ENCODE measurements at regions not wholly inside any gene's neighbourhood (a gene's known extent, or its start where the extent isn't known, plus 50 kb on each side); places are given as distances from the start of the nearest gene placed in this dataset.
"Not testable (repeated sequence)": the region's sequence is repeated elsewhere in the genome, so short reads cannot be mapped to it uniquely, and the experiment has no call there.

DNA sequence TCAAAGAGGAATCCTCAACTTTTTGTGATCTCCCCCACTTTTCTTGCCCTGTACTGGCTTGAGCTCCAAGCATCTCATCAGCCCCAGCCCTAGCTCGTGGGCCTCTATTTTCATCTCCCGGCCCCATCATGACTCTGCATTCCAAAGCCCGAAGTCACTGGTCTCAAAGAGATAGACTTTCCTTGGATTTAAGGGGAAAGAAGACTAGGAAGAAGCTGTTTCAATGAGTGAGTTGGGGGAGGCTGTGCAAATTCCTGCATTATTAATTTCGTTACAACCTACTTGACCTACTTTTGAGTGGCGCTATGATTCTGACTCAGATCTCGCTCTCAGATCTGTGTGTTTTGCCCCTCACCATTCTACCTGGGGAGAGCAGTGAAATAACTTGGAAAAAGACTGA, 266.6 kb upstream of the TBL1XR1 start:
- no peak for DNase-seq

- no peak for DNase-seq
Measured at GRCh38 chr3:177464392-177465256, 267.3 kb upstream of the TBL1XR1 start.

DNA sequence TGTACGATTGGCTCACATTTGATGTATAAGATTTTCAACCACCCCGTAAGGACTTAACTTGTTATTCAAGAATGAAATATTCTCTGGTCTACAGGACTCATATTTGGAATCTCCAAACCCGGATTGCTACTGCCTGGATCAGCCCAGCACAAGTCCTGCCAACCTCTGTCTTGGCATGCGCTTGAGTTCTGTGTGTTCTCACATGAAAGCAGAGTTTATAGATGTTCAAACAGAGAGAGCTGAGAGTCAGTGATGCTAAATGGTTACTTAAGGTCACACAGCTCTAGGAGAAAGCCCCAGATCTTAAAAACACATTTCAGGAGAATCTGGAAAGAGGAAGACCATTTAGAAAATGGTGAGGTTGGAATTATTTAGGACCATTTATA, 268.0 kb upstream of the TBL1XR1 start:
- no peak for DNase-seq

GRCh38 chr3:177466074-177466473, 268.8 kb upstream of the TBL1XR1 start:
- no peak for DNase-seq

GRCh38 chr3:177466622-177467021, 269.3 kb upstream of the TBL1XR1 start:
- not testable (repeated sequence) for DNase-seq

GRCh38 chr3:177467247-177467985, 270.1 kb upstream of the TBL1XR1 start:
- no peak for DNase-seq

DNA sequence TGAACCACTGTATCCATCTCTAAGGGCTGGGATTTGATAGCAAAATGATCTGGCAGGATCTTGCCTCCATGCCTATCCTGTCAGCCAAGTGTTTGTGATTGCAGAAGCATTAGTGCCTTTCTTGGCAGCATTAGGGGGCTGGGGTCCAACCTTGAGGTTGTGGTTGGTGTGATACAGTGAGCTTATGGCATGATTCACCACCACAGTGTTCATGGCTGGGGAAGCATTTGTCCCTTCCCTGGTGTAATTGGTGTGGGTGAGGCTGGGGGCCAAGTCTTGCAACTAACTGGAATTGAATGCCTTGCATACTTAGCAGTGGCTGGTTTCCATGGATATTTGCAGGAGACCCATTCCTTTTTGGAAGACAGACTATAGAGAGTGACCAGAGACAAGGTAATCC, 271.0 kb upstream of the TBL1XR1 start:
- no peak for DNase-seq

- no peak for DNase-seq
Measured at GRCh38 chr3:177468816-177469215, 271.5 kb upstream of the TBL1XR1 start.

GRCh38 chr3:177469216-177469615, 271.9 kb upstream of the TBL1XR1 start:
- no peak for DNase-seq

DNA sequence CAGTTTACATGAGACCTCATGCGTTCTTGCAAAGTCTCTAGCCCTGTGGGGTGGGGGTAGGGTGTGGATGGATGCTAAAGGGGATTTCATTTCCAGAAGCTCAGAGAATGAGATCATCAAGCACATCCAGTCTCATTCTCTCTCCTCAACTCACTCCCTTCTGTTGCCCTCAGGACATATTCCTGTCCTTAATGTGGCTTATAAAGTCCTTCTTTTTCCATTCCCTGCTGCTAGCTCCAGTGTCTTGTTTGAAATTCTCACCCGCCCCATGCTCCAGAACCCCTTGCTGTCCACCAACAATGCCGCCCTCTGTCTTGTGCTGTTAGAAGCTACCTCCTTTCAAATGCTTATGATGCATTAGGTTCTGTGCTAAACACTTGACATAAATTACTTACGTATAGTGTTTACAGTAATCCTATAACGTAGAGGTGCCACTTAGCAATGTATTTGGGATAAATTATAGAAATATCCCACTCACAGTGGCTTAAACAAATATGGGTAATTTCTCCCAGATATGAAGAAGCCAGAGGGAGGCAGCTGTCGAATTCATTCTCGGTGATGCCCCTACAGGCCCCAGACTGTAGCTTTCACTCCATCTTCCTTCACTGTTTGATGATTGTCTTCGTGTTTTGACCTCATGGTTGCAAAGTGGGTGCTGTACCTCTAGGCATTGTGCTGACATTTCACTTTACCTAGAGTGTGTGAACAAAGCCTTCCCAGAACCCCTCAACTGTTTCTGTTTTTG, 273.1 kb upstream of the TBL1XR1 start:
- no peak for DNase-seq

DNA sequence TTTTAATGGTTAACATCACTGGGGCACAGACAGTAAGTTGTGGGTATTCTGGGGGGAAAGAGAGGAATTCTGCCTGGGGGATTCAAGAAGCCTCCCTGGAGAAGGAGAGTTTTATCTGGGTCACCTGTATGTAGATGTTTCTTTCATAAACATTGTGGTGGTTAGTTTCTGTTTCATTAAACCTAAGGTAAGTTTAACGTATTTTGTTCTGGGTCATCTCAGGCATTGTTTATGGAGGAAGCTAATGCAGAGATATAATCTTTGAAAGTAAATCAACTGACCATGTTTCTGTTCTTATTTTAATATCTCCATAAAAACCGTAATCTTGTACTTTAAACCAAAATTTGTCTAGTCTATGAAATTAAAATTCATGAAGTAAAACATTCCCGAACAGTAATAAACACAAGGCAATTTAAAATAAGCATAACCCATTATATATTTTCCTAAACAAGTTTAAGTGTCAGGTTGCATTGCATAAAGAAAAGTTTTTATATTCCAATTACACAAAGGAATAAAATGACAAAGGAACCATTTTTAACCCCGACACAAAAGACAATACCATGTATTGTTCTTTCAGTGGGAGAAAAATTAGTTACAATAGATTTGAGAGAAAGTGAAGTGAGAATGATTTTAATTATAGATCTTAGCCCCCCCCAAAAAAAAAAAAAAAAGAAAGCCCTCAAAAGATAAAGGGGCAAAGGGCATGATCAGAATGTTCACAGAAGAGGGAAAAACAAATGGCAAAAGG, 274.6 kb upstream of the TBL1XR1 start:
- DNase-seq, result no peak

DNA sequence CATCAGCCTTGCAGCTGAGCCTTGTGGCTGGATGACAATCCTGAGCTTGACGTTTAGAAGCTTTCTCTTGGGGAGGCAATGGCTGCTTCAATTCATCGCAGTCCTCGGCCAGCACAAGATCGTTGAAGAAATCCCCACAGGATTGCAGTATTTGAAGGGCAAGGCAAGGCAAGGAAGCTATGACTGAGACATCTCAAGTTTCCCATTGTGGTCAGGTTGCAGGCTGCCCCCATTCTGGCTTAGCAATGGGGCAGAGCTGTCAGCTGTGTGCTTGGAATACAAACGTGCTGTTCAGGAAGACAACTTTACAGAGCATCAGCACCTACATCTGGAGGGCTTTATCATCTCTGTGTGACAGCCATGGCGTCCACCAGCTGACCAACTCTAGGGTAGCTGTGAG, 275.9 kb upstream of the TBL1XR1 start:
- no peak for DNase-seq

DNA sequence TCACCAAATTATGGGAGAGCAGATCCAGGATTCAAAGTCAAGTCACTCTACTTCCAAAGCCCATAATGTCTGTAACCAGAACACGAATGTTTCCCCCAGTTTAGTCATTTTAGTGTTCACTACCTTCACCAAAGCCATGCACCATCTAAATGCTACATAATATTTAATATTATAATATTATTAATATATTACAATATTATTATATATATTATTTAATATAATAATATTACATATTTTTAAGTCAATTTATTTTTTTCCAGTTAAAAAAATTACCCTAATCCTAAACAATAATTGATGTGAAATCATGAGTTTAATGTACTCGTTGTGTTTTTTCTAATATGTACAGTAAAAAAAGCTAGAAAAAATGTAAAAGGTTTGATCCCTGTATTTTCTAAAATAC, 276.6 kb upstream of the TBL1XR1 start:
- no peak for DNase-seq

- DNase-seq, result no peak
Measured at GRCh38 chr3:177474652-177475355, 277.5 kb upstream of the TBL1XR1 start.

DNA sequence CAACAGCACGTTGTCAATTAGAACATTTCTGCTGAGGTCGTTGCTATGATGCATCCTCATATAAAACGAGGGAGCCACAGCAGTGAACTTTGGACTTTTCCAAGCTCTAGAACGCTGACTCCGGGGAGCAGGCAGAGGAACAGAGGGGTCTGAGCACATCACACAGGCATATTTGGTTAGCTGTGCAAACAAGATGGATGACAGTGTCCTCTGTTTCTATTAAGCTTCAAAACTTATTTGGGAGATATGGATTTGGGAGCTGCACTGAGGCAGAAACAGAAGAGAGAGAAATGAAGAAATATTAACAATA, 278.0 kb upstream of the TBL1XR1 start:
- no peak for DNase-seq

- no peak for DNase-seq
Measured at GRCh38 chr3:177476495-177476894, 279.2 kb upstream of the TBL1XR1 start.

DNA sequence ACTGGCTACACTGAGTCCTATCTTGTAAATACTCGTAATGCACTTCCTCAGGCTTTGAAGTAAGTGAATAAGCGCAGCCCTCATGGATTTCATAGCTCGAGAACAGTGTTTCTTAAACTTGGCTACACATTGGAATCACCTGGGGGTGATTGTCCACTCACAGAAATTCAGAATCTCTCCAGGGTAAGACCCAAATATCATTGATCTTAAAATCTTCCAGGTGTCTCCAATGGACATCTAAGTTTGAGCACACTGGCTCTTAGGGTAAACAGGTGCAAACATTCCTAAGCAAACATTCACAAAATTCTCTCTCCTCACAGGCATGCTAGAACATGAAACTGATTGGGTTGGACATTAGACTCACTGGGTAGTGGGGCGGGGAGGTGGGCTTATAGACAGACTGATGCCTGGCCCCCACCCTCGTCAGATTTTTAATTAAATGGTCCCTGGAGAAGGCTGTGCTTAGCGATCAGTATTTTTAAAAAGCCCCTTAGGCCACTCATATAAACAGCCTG, 279.7 kb upstream of the TBL1XR1 start:
- DNase-seq, result no peak

DNA sequence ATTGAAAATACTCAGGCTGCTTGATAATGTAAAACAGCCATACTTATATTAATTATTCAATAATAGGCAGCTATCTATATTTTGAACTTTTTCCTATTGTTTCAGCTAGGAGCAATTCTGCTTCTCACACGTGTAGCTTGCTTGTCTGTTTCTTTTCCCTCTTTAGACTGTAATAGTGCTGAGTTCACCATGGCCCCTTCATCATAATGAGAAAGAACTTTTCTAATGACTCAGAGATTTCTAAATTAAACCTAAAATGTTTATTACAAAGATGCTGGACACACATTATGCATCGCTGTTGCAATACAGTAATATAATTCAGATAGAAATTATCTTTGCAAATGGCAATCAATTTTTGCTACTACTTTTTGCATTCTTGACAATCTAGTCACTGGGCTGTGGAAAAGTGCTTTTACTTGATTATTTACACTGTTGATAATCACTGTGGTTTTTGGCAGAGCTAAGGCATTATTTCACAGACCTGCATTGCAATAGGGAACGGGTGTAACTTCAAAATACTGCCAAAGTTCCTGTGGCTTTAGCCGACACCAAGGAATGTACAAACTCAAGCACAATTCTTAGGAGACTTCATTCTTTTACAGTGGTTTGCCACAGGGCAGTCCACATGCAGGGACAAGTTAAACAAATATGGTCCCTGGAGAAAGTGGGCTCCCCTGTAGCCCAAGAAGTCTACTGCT, 281.0 kb upstream of the TBL1XR1 start:
- no peak for DNase-seq

GRCh38 chr3:177479630-177480029, 282.3 kb upstream of the TBL1XR1 start:
- no peak for DNase-seq

GRCh38 chr3:177481329-177481728, 284.0 kb upstream of the TBL1XR1 start:
- DNase-seq, result no peak

DNA sequence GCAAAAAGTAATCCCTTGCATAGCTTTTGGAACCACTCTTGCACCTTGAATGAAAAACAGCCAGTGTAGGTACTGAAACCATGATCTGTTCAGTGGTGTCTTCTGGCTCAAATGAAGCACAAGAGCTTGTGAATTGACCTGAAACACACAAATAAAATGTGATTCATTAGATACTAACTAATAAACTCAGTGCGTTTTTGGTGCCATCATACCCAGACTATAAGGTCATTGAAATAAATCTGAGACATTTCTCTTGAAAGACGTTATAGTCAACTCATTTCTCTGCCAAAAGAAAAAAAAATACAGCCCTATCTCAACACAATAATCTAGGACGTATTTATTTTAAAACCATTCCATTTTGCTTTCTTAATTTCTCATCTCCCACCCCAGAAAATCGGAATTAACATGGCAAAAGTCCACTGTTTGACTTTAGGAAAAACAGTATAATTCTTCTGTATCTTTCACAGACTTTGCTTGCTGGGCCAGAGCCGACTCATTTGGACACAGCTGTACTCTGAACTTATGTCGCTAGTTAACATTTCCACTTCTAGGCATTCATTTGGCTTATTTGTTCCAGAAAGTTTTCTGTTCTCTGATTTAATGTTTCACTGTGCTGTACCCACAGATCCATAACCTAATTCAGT, 284.9 kb upstream of the TBL1XR1 start:
- no peak for DNase-seq

Data from activated CD4-positive, alpha-beta T cell treated with anti-CD3 and anti-CD28 coated beads for 4 hours (primary cell).